Panc1 (cell line): ENCODE measurements at regions not wholly inside any gene's neighbourhood (a gene's known extent, or its start where the extent isn't known, plus 50 kb on each side); places are given as distances from the start of the nearest gene placed in this dataset.

Experiments used
- ATAC-seq: fragments of 200-7000 bp; cut with Tn5 transposase; 2 replicates; pipeline ENCODE4 v1.9.1; 2020; ENCODE audit warnings: mild to moderate bottlenecking, moderate library complexity
- BruUV-seq: library from RNA; stranded (reverse); fragments of 400-500 nt; replicated peaks from 2 replicates; lab custom pipeline; 2021; lab: Mats Ljungman, UMichigan
- CTCF ChIA-PET: fragments of 300-600 bp; sonication (Branson Sonifier 250); formaldehyde crosslinking; loops from one replicate; lab custom pipeline; 2022; ENCODE audit warnings: antibody characterized with exemption; lab: Charles Lee
- POLR2A ChIA-PET: fragments of 300-600 bp; sonication (Branson Sonifier 250); formaldehyde crosslinking; loops from one replicate; lab custom pipeline; 2022; ENCODE audit warnings: antibody characterized with exemption; lab: Charles Lee
- DNase-seq: peaks from one replicate; pipeline ENCODE4 v3.0.0-alpha.2; 2010; ENCODE audit warnings: low read depth, low spot score
- H3K27ac ChIP-seq: 2 replicates; pipeline ENCODE4 v1.5.1; 2011; ENCODE audit warnings: mild to moderate bottlenecking, low read length, inconsistent platforms
- H3K27me3 ChIP-seq: fragments of 200-500 bp; sonication (Bioruptor generic); 2 replicates; pipeline ENCODE4 v1.6.0; 2014; ENCODE audit warnings: low read length, inconsistent platforms; ENCODE audit not compliant: control insufficient read depth, insufficient read depth
- H3K36me3 ChIP-seq: fragments of 200-500 bp; sonication (Bioruptor generic); 2 replicates; pipeline ENCODE4 v1.5.1; 2014; ENCODE audit warnings: inconsistent platforms, mild to moderate bottlenecking, low read length, moderate library complexity; ENCODE audit not compliant: control insufficient read depth, insufficient read depth
- H3K4me1 ChIP-seq: 2 replicates; pipeline ENCODE4 v1.5.1; 2011; ENCODE audit warnings: inconsistent platforms, mild to moderate bottlenecking, low read length, moderate library complexity; ENCODE audit not compliant: control insufficient read depth, insufficient read depth
- H3K4me3 ChIP-seq, 2 experiments: 2 replicates each; pipeline ENCODE4 v1.5.1; 2011 to 2012; ENCODE audit warnings: low read depth in 2 of 2, low read length in 2 of 2, mild to moderate bottlenecking in 2 of 2, inconsistent platforms in 1 of 2, moderate library complexity in 1 of 2
- H3K9me3 ChIP-seq: fragments of 200-500 bp; sonication (Bioruptor generic); 2 replicates; pipeline ENCODE4 v1.5.1; 2014; ENCODE audit warnings: low read depth, mild to moderate bottlenecking, inconsistent platforms, low read length, moderate library complexity; ENCODE audit not compliant: control insufficient read depth, insufficient read depth
- POLR2AphosphoS5 ChIP-seq: IDR thresholded peaks from 2 replicates; pipeline ENCODE4 v1.6.1; 2012; ENCODE audit warnings: mild to moderate bottlenecking, low read depth, low read length, moderate library complexity
- SIN3A ChIP-seq: IDR thresholded peaks from 2 replicates; pipeline ENCODE4 v1.6.1; 2012; ENCODE audit warnings: low read depth, mild to moderate bottlenecking, low read length, moderate library complexity, borderline replicate concordance; ENCODE audit not compliant: insufficient read depth
- TCF7L2 ChIP-seq: IDR thresholded peaks from 2 replicates; pipeline ENCODE4 v1.6.1; 2011; ENCODE audit warnings: mild to moderate bottlenecking, low read depth, low read length, inconsistent platforms
- in situ Hi-C: cut with HindIII; loops from 2 replicates; pipeline ENCODE4 v1.10.0; 2016; ENCODE audit warnings: low sequenced_read_pairs, low pct_unique_long_range_greater_than_20kb
- intact Hi-C: fragments of 100-400 bp; cut with micrococcal nuclease; formaldehyde crosslinking; loops from one replicate; pipeline ENCODE4 v1.10.0; 2022; ENCODE audit not compliant: unreplicated experiment
- TF ChIP-seq, protein P1 (sequence below), 2 experiments: IDR thresholded peaks; 2 replicates each; pipeline ENCODE4 v1.6.1; 2011 to 2012; ENCODE audit warnings: low read depth in 2 of 2, control low read depth in 1 of 2, low read length in 1 of 2, mild to moderate bottlenecking in 1 of 2, moderate library complexity in 1 of 2; ENCODE audit not compliant: insufficient read depth in 1 of 2
- TF ChIP-seq, protein P2 (sequence below): fragments of 450-650 bp; IDR thresholded peaks from 2 replicates; pipeline ENCODE4 v1.5.1; 2017; ENCODE audit warnings: mild to moderate bottlenecking

DNA sequence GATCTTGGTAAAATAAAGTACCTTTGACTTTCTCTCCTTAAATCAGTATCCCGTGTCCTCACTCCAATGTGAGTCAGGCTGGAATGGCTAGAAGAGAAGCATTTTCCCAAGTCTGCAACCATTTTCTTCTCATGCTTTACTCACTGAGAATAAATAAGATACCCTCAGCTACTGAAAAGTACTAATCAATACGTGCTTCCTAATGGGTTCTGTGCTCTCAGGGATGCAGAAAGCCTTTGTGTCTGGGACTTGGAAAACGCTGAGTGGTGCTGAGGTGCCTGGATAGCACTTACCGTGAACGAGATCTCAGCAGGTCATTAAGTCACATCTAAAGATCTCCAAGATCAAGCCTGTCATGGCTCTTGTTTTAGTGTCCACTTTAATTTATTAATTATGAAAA lies 672.3 kb upstream of the C16orf82 start:
- H3K9me3 ChIP-seq: no peaks in the 10 kb centered on the region
- no peak overlapping the region for H3K4me3 ChIP-seq
- no peaks in the 10 kb centered on the region for H3K27me3 ChIP-seq

DNA sequence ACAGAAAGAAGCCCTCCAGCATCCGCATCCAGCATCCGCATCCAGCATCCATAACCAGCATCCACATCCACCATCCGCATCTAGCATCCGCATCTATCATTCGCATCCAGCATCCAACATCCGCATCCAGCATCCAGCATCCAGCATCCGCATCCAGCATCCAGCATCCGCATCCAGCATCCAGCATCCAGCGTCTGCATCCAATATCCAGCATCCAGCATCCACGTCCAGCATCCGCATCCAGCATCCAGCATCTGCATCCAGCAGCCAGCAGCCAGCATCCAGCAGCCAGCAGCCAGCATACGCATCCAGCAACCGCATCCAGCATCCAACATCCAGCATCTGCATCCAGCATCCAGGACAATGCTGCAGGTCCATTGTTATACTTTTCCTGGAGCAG lies 671.0 kb upstream of the C16orf82 start:
- Histone ChIP-seq H3K4me1 (no peaks in the 10 kb centered on the region), H3K36me3 (no peaks in the 10 kb centered on the region), H3K4me3 (no peak overlapping the region), H3K9me3 (no peaks in the 10 kb centered on the region), H3K27me3 (no peaks in the 10 kb centered on the region), H3K27ac (no peak overlapping the region)
- in situ Hi-C loops (no loop called here), intact Hi-C loops (no loop called here)
- CTCF ChIA-PET: no interaction called here
- no peak for TF ChIP-seq TCF7L2
- TF ChIP-seq, protein P1, sequence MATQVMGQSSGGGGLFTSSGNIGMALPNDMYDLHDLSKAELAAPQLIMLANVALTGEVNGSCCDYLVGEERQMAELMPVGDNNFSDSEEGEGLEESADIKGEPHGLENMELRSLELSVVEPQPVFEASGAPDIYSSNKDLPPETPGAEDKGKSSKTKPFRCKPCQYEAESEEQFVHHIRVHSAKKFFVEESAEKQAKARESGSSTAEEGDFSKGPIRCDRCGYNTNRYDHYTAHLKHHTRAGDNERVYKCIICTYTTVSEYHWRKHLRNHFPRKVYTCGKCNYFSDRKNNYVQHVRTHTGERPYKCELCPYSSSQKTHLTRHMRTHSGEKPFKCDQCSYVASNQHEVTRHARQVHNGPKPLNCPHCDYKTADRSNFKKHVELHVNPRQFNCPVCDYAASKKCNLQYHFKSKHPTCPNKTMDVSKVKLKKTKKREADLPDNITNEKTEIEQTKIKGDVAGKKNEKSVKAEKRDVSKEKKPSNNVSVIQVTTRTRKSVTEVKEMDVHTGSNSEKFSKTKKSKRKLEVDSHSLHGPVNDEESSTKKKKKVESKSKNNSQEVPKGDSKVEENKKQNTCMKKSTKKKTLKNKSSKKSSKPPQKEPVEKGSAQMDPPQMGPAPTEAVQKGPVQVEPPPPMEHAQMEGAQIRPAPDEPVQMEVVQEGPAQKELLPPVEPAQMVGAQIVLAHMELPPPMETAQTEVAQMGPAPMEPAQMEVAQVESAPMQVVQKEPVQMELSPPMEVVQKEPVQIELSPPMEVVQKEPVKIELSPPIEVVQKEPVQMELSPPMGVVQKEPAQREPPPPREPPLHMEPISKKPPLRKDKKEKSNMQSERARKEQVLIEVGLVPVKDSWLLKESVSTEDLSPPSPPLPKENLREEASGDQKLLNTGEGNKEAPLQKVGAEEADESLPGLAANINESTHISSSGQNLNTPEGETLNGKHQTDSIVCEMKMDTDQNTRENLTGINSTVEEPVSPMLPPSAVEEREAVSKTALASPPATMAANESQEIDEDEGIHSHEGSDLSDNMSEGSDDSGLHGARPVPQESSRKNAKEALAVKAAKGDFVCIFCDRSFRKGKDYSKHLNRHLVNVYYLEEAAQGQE (IDR thresholded peaks at IDR 0.05; ENCODE audit: insufficient read depth in 1 of 2, low read depth in 2 of 2, low read length in 1 of 2): no peak
- TF ChIP-seq POLR2AphosphoS5: no peak
- TF ChIP-seq, protein P2, sequence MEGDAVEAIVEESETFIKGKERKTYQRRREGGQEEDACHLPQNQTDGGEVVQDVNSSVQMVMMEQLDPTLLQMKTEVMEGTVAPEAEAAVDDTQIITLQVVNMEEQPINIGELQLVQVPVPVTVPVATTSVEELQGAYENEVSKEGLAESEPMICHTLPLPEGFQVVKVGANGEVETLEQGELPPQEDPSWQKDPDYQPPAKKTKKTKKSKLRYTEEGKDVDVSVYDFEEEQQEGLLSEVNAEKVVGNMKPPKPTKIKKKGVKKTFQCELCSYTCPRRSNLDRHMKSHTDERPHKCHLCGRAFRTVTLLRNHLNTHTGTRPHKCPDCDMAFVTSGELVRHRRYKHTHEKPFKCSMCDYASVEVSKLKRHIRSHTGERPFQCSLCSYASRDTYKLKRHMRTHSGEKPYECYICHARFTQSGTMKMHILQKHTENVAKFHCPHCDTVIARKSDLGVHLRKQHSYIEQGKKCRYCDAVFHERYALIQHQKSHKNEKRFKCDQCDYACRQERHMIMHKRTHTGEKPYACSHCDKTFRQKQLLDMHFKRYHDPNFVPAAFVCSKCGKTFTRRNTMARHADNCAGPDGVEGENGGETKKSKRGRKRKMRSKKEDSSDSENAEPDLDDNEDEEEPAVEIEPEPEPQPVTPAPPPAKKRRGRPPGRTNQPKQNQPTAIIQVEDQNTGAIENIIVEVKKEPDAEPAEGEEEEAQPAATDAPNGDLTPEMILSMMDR: no peak
- TF ChIP-seq SIN3A: no peak
- DNase-seq (no peak), ATAC-seq (no peak)
- POLR2A ChIA-PET: no interaction called here
- BruUV-seq: no TSS peak

More for the DNA sequence above, 672.3 kb upstream of the C16orf82 start:
- in situ Hi-C loops (no loop called here), intact Hi-C loops (no loop called here)
- no peak for DNase-seq
- TF ChIP-seq, protein P1 (IDR thresholded peaks at IDR 0.05; ENCODE audit: insufficient read depth in 1 of 2, low read depth in 2 of 2, low read length in 1 of 2): no peak
- TF ChIP-seq SIN3A (no peak), TCF7L2 (no peak), POLR2AphosphoS5 (no peak)
- TF ChIP-seq, protein P2: no peak
- ChIA-PET POLR2A (no interaction called here), CTCF (no interaction called here)
- Histone ChIP-seq H3K27ac (no peak overlapping the region), H3K36me3 (no peaks in the 10 kb centered on the region), H3K4me1 (no peaks in the 10 kb centered on the region)
- BruUV-seq: no TSS peak
- ATAC-seq: no peak
